Body of pancreas (tissue), 4 donors: ENCODE measurements at regions not wholly inside any gene's neighbourhood (a gene's known extent, or its start where the extent isn't known, plus 50 kb on each side); places are given as distances from the start of the nearest gene placed in this dataset.

Experiments used
- ATAC-seq: fragments of 150-250 bp; one replicate; pipeline ENCODE4 v1.9.1; 2016
- DNase-seq, 4 donors: peaks; one replicate each; pipeline ENCODE4 v3.0.0-alpha.2; 2019
- H3K27ac ChIP-seq, 4 donors: fragments of 200-600 bp; sonication (generic); 1 replicate in 3 of 4; 2 replicates in 1 of 4; pipeline versions ENCODE4 v1.5.1 to v1.6.1; 2016 to 2019; ENCODE audit warnings: mild to moderate bottlenecking in 1 of 4, mixed read lengths in 1 of 4, moderate library complexity in 1 of 4
- H3K27me3 ChIP-seq, 2 donors: fragments of 200-600 bp; sonication (generic); one replicate each; pipeline ENCODE4 v1.6.0; 2016; ENCODE audit warnings: mild to moderate bottlenecking in 1 of 2
- H3K36me3 ChIP-seq, 2 donors: fragments of 200-600 bp; sonication (generic); replicated peaks in 1 of 2; 2 replicates each; pipeline ENCODE4 v1.5.1; 2016; ENCODE audit warnings: low read depth in 2 of 2; ENCODE audit not compliant: insufficient read depth in 1 of 2
- H3K4me1 ChIP-seq: fragments of 200-600 bp; sonication (generic); one replicate; pipeline ENCODE4 v1.6.0; 2016
- H3K4me3 ChIP-seq, 2 donors: fragments of 200-600 bp; sonication (generic); 1 replicate in 1 of 2; 2 replicates in 1 of 2; pipeline ENCODE4 v1.5.1; 2016 to 2019
- H3K9me3 ChIP-seq, 3 donors: fragments of 200-600 bp; sonication (generic); 1 replicate in 2 of 3; 2 replicates in 1 of 3; pipeline ENCODE4 v1.5.1; 2016
- POLR2A ChIP-seq, 3 donors: fragments of 450-650 bp; IDR thresholded peaks; one replicate each; pipeline ENCODE4 v1.6.1; 2016; ENCODE audit warnings: antibody characterized with exemption in 3 of 3, mild to moderate bottlenecking in 2 of 3
- WGBS, 2 donors: methylation state at CpG; one replicate each; pipeline ENCODE4 v1.1.5; 2017; 5-methylcytosine and 5-hydroxymethylcytosine counted together
- intact Hi-C: fragments of 100-400 bp; cut with DNase I; formaldehyde crosslinking; loops from one replicate; pipeline ENCODE4 v1.15.1; 2023
- TF ChIP-seq, protein P1 (sequence below), 7 experiments: fragments of 450-650 bp in 4 of 7; fragments of 200-600 bp in 3 of 7; sonication (generic) in 3 of 7; IDR thresholded peaks; one replicate each; pipeline ENCODE4 v1.5.1; 2016 to 2019; ENCODE audit warnings: antibody characterized with exemption in 7 of 7

DNA sequence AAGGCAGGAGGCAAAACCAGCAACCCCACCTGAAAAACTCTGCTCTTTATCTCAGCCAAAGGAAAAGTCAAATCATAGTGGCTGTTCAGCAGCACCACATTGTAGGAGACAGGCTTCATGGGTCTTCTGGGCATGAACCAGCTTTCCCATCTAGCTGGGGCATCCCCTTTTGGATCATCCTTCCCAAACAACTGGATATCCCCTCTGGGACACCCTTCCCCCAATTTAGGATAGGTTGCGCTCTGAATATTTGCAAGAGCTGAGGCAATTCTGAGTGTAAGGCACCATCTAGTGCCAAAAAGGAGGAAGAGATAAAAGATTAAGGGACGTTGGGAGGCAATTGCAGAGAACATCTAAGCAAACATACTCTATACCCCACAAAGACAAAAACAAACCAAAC lies 295.8 kb downstream of the MATN1 start:
- 28 to 41% methylated on average over 2 of the region's 2 CpGs for WGBS, 2 donors
- no peak overlapping the region for H3K27ac ChIP-seq
- no peaks in the 10 kb centered on the region for H3K4me1 ChIP-seq
- no peaks in the 10 kb centered on the region for H3K9me3 ChIP-seq
- intact Hi-C loops, result no loop called here
- no peak overlapping the region for H3K4me3 ChIP-seq
- TF ChIP-seq, protein P1, sequence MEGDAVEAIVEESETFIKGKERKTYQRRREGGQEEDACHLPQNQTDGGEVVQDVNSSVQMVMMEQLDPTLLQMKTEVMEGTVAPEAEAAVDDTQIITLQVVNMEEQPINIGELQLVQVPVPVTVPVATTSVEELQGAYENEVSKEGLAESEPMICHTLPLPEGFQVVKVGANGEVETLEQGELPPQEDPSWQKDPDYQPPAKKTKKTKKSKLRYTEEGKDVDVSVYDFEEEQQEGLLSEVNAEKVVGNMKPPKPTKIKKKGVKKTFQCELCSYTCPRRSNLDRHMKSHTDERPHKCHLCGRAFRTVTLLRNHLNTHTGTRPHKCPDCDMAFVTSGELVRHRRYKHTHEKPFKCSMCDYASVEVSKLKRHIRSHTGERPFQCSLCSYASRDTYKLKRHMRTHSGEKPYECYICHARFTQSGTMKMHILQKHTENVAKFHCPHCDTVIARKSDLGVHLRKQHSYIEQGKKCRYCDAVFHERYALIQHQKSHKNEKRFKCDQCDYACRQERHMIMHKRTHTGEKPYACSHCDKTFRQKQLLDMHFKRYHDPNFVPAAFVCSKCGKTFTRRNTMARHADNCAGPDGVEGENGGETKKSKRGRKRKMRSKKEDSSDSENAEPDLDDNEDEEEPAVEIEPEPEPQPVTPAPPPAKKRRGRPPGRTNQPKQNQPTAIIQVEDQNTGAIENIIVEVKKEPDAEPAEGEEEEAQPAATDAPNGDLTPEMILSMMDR (IDR thresholded peaks at IDR 0.05), result no peak
- no peak for TF ChIP-seq POLR2A (IDR thresholded peaks at IDR 0.05)
- ATAC-seq (no peak), DNase-seq (no peak)
- H3K36me3 ChIP-seq, result no peaks in the 10 kb centered on the region
- H3K27me3 ChIP-seq, result no peaks in the 10 kb centered on the region

DNA sequence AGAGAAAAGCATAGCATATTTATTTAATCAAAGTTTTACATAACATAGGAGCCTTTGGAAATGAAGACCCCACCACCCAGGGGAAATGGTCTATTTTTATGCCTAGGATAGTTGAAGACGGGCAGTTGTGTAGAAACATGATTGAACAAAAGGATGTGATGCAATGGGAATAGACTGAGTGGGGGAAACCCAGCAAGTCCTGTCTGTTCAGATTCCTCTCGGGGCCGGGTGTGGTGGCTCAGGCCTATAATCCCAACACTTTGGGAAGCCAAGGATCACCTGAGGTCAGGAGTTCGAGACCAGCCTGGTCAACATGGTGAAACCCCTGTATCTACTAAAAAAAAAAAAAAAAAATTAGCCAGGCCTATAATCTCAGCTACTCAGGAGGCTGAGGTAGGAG lies 298.3 kb downstream of the MATN1 start:
- no peak overlapping the region for H3K4me3 ChIP-seq
- no peaks in the 10 kb centered on the region for H3K36me3 ChIP-seq
- no peak overlapping the region for H3K27ac ChIP-seq
- no peaks in the 10 kb centered on the region for H3K27me3 ChIP-seq
- DNase-seq (no peak), ATAC-seq (no peak)
- intact Hi-C loops, result no loop called here
- no peaks in the 10 kb centered on the region for H3K9me3 ChIP-seq
- WGBS, 2 donors, result 69 to 81% methylated on average over 4 of the region's 4 CpGs
- no peak for TF ChIP-seq POLR2A (IDR thresholded peaks at IDR 0.05)
- TF ChIP-seq, protein P1 (IDR thresholded peaks at IDR 0.05), result no peak
- H3K4me1 ChIP-seq, result no peaks in the 10 kb centered on the region

DNA sequence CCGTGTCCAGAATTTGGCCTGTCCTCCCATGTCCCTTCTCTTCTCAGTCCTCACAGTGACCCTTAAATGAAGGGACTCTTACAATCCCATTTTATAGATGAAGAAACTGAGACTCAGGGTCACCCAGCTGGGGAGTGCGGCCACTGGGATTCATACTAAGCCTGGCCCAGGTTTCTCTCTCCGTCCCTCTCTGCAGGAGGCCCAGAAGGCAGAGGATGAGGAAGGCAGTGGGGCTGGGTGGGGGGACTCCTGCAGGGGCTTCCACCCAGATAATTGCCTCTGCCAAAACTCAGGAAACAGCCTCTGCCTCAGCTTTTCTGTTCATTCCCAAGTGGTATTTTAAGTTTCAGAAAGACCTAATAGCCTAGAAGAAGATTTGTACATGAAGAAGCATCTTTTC lies 299.8 kb downstream of the MATN1 start:
- no peak overlapping the region for H3K4me3 ChIP-seq
- ATAC-seq, result no peak
- H3K36me3 ChIP-seq, result no peaks in the 10 kb centered on the region
- no peaks in the 10 kb centered on the region for H3K27me3 ChIP-seq
- intact Hi-C loops, result no loop called here
- WGBS, 2 donors, result 74 to 80% methylated on average over 3 of the region's 3 CpGs
- H3K27ac ChIP-seq, result no peak overlapping the region
- TF ChIP-seq, protein P1 (IDR thresholded peaks at IDR 0.05), result no peak
- TF ChIP-seq POLR2A (IDR thresholded peaks at IDR 0.05), result no peak
- no peak for DNase-seq
- no peaks in the 10 kb centered on the region for H3K4me1 ChIP-seq
- H3K9me3 ChIP-seq, result no peaks in the 10 kb centered on the region

DNA sequence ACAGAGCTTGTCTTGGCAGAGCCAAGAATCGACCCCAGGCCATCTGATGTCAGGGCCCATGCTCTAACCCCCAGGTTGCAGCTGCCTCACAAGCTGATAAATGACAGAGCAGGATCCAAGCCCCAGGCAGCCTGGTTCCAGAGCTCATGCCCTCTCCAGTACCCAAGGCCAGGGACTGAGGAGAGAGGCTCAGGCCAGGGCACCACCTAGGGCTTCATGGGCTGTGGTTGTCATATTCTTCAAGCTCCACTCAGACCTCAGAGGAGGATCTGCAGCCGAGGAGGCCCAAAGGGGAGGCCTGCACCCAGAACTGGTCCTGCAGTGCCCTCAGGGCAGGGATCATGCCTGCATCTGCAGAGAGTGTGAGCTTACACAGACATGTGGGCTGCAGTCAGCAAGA lies 301.1 kb downstream of the MATN1 start:
- ATAC-seq, result no peak
- TF ChIP-seq POLR2A (IDR thresholded peaks at IDR 0.05), result no peak
- TF ChIP-seq, protein P1 (IDR thresholded peaks at IDR 0.05), result no peak
- intact Hi-C loops, result no loop called here
- Histone ChIP-seq H3K27me3 (no peaks in the 10 kb centered on the region), H3K4me1 (no peaks in the 10 kb centered on the region), H3K9me3 (no peaks in the 10 kb centered on the region), H3K27ac (no peak overlapping the region), H3K36me3 (no peaks in the 10 kb centered on the region), H3K4me3 (no peak overlapping the region)
- DNase-seq, result no peak
- WGBS, 2 donors, result 0 to 58% methylated on average over 1 to 2 of the region's 2 CpGs

DNA sequence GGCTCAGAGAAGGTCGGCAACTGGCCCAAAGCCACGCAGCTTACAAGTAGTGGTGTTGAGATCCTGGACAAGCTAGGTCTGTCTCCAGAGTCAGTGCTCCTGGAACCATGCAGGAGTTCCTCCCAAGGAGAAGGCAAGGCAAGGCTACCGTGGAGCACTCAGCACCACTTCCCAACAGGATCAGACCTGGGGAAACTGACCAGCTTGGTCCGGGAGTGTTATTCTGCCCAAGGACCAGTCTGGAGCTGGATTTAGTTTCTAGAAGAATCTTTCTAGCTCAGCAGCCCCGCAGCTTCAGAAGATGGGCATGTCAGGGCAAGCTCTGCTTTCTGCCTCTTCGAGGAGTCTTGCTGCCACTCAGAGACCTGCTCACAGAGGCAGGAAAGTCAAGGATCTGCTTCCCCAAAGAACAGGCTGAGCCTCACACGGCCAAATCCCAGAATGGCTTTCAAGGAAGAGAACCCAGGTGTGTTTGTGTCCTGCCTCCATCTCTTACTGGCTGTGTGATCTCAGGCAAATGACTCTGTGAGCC lies 302.8 kb downstream of the MATN1 start:
- Histone ChIP-seq H3K27ac (no peak overlapping the region), H3K36me3 (no peaks in the 10 kb centered on the region), H3K9me3 (no peaks in the 10 kb centered on the region), H3K27me3 (no peaks in the 10 kb centered on the region), H3K4me3 (no peak overlapping the region), H3K4me1 (no peaks in the 10 kb centered on the region)
- DNase-seq (no peak), ATAC-seq (no peak)
- 56 to 63% methylated on average over 4 to 7 of the region's 7 CpGs for WGBS, 2 donors
- TF ChIP-seq POLR2A (IDR thresholded peaks at IDR 0.05), result no peak
- TF ChIP-seq, protein P1 (IDR thresholded peaks at IDR 0.05), result no peak
- intact Hi-C loops, result no loop called here
